T-cell (primary cell): ENCODE measurements at regions not wholly inside any gene's neighbourhood (a gene's known extent, or its start where the extent isn't known, plus 50 kb on each side); places are given as distances from the start of the nearest gene placed in this dataset.

ENCODE experiments used
- ATAC-seq, 4 experiments: fragments of 200-7000 bp in 3 of 4; fragments of 150-1000 bp in 1 of 4; cut with Tn5 transposase; replicated peaks in 1 of 4; 1 replicate in 3 of 4; 2 replicates in 1 of 4; pipeline ENCODE4 v1.10.0; 2021; ENCODE audit warnings: moderate library complexity in 3 of 4, mild to moderate bottlenecking in 2 of 4, moderate number of reproducible peaks in 1 of 4
- CTCF ChIA-PET, 2 donors: fragments of 300-600 bp; sonication (Branson Sonifier 250); formaldehyde crosslinking; loops; one replicate each; lab custom pipeline; 2022; ENCODE audit warnings: antibody characterized with exemption in 2 of 2; lab: Charles Lee
- POLR2A ChIA-PET, 2 donors: fragments of 300-600 bp; sonication (Branson Sonifier 250); formaldehyde crosslinking; loops; one replicate each; lab custom pipeline; 2022; ENCODE audit warnings: antibody characterized with exemption in 2 of 2; lab: Charles Lee
- DNase-seq, 35 experiments: peaks; one replicate each; pipeline versions ENCODE4 v3.0.0 to v3.0.0-alpha.2; 2013 to 2023
- H3K27ac ChIP-seq: one replicate; pipeline ENCODE4 v1.5.1; 2013; ENCODE audit warnings: low read length
- H3K27me3 ChIP-seq, 2 experiments: replicated peaks in 1 of 2; 1 replicate in 1 of 2; 2 replicates in 1 of 2; pipeline versions ENCODE4 v1.6.1 to v1.7.0; 2013; ENCODE audit warnings: low read length in 1 of 2, mixed read lengths in 1 of 2; ENCODE audit not compliant: control insufficient read depth in 2 of 2, insufficient read depth in 2 of 2; ENCODE audit errors: extremely low read depth in 1 of 2
- H3K36me3 ChIP-seq, 2 donors: 1 replicate in 1 of 2; 2 replicates in 1 of 2; pipeline versions ENCODE4 v1.6.1 to v1.7.0; 2013; ENCODE audit warnings: low read length in 1 of 2; ENCODE audit not compliant: control insufficient read depth in 2 of 2, insufficient read depth in 1 of 2; ENCODE audit errors: extremely low read depth in 1 of 2
- H3K4me1 ChIP-seq, 2 experiments: 1 replicate in 1 of 2; 2 replicates in 1 of 2; pipeline versions ENCODE4 v1.6.1 to v1.7.0; 2013; ENCODE audit warnings: low read length in 2 of 2, mixed read lengths in 1 of 2; ENCODE audit not compliant: insufficient read depth in 2 of 2, control insufficient read depth in 1 of 2; ENCODE audit errors: extremely low read depth in 1 of 2
- H3K4me3 ChIP-seq, 2 donors: 1 replicate in 1 of 2; 2 replicates in 1 of 2; pipeline versions ENCODE4 v1.5.1 to v1.7.0; 2013; ENCODE audit warnings: mild to moderate bottlenecking in 2 of 2, low read length in 1 of 2, moderate library complexity in 1 of 2; ENCODE audit not compliant: control insufficient read depth in 1 of 2; ENCODE audit errors: extremely low read depth in 1 of 2
- H3K9me3 ChIP-seq: 2 replicates; pipeline ENCODE4 v1.7.0; 2013
- H3K27ac Mint-ChIP-seq, 2 donors: one replicate each; pipeline ENCODE4 v1.8.0; 2020 to 2021; ENCODE audit warnings: mild to moderate bottlenecking in 2 of 2, mixed read lengths in 2 of 2
- H3K27me3 Mint-ChIP-seq, 2 donors: one replicate each; pipeline ENCODE4 v1.8.0; 2021 to 2022; ENCODE audit warnings: mixed read lengths in 2 of 2
- H3K36me3 Mint-ChIP-seq: one replicate; pipeline ENCODE4 v1.8.0; 2021; ENCODE audit warnings: mixed read lengths
- H3K4me1 Mint-ChIP-seq, 3 donors: one replicate each; pipeline ENCODE4 v1.8.0; 2020 to 2022; ENCODE audit warnings: mixed read lengths in 3 of 3, mild to moderate bottlenecking in 1 of 3
- H3K4me3 Mint-ChIP-seq, 3 donors: one replicate each; pipeline ENCODE4 v1.8.0; 2020 to 2022; ENCODE audit warnings: mild to moderate bottlenecking in 3 of 3, mixed read lengths in 3 of 3, moderate library complexity in 3 of 3
- H3K9me3 Mint-ChIP-seq, 3 donors: one replicate each; pipeline ENCODE4 v1.8.0; 2020 to 2022; ENCODE audit warnings: mixed read lengths in 3 of 3
- WGBS: methylation state at CpG from one replicate; pipeline ENCODE4 v1.1.5; 2013; ENCODE audit warnings: missing lambda C conversion rate; ENCODE audit not compliant: insufficient coverage; 5-methylcytosine and 5-hydroxymethylcytosine counted together

DNA sequence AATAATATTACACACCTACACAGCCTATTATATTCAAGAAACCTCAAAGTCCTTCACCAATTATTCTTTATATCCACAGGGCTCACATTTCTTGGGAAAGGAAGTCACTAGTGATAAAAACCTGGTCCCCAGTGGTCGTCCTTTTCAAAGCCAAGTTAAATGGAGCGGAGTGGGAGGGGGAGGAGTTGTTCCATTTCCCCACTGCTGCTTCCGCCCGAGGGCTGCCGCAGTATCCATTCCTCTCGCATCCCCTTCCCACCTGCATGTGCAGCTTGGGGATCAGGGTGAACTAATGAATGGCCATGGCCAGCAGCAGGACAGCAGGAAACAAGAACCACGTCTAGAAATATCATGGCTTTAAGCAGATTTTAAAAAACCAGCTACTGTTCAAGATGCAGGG lies 76.4 kb upstream of the SEMA6D start:
- Mint-ChIP-seq H3K4me3 (no peak overlapping the region), H3K27me3 (peaks cover 2 to 4% of the 10 kb centered on the region in 2 donors), H3K9me3 (no peaks in the 10 kb centered on the region), H3K36me3 (no peaks in the 10 kb centered on the region), H3K4me1 (no peaks in the 10 kb centered on the region), H3K27ac (no peak overlapping the region)
- POLR2A ChIA-PET = no interaction called here
- Histone ChIP-seq H3K9me3 (no peaks in the 10 kb centered on the region), H3K4me1 (no peaks in the 10 kb centered on the region), H3K27ac (no peak overlapping the region), H3K36me3 (no peaks in the 10 kb centered on the region), H3K4me3 (no peak overlapping the region), H3K27me3 (no peaks in the 10 kb centered on the region)
- DNase-seq (no peak), ATAC-seq (no peak)
- CTCF ChIA-PET = no interaction called here
- 67% methylated on average over 1 of the region's 7 CpGs for WGBS

DNA sequence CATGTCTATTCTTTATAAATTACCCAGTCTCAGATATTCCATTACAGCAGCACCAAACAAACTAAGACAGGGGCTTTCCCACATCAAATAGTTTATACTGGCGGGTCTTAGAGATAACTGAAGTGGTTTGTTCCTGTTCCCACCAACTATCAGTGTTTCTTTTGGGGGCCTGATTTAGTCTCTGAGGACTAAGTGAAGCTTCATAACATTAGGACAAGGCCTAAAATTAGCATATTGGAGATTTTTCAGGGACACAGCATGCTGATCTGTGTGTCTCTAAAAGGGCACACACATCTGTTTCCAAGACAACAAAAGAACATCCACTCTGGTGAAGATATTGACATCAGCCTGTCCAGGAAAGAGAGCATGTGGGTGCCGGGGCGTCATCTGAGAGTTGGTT lies 72.6 kb upstream of the SEMA6D start:
- no peaks in the 10 kb centered on the region for H3K36me3 ChIP-seq
- H3K27ac ChIP-seq = no peak overlapping the region
- Mint-ChIP-seq H3K36me3 (no peaks in the 10 kb centered on the region), H3K9me3 (no peaks in the 10 kb centered on the region), H3K27ac (no peak overlapping the region), H3K27me3 (peaks cover 2 to 4% of the 10 kb centered on the region in 2 donors), H3K4me3 (no peak overlapping the region), H3K4me1 (no peaks in the 10 kb centered on the region)
- no peak overlapping the region for H3K4me3 ChIP-seq
- CTCF ChIA-PET = no interaction called here
- no peaks in the 10 kb centered on the region for H3K27me3 ChIP-seq
- no peak for DNase-seq
- ATAC-seq = no peak
- POLR2A ChIA-PET = no interaction called here
- H3K9me3 ChIP-seq = no peaks in the 10 kb centered on the region
- no CpG with 5 or more reads among the region's 3 CpGs for WGBS
- no peaks in the 10 kb centered on the region for H3K4me1 ChIP-seq

DNA sequence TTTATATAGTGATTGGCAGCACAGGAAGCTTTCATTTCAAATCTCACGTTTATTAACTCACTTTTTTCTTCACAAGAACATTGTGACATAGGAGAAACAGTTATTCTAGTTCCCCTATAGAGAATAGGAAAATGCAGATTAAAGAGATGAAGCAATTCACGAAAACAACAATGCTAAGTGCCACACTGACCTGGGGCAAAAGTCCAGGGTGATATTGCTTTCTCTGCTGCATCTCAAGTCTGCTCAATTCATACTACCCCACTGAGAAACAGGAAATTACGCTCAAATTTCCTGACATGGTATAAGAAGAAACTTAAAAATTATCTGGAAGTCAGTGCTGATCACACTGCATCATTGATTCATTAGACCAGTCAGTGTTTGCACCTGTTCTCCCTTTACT lies 66.7 kb upstream of the SEMA6D start:
- CTCF ChIA-PET = no interaction called here
- H3K4me1 Mint-ChIP-seq = no peaks in the 10 kb centered on the region
- no peaks in the 10 kb centered on the region for H3K9me3 ChIP-seq
- DNase-seq = no peak
- no peak overlapping the region for H3K4me3 ChIP-seq
- no peaks in the 10 kb centered on the region for H3K4me1 ChIP-seq
- no peak for ATAC-seq
- POLR2A ChIA-PET = no interaction called here
- H3K27ac ChIP-seq = no peak overlapping the region
- H3K36me3 ChIP-seq = no peaks in the 10 kb centered on the region
- no peaks in the 10 kb centered on the region for H3K9me3 Mint-ChIP-seq
- no peaks in the 10 kb centered on the region for H3K27me3 ChIP-seq
- no CpG with 5 or more reads among the region's 3 CpGs for WGBS
- H3K36me3 Mint-ChIP-seq = no peaks in the 10 kb centered on the region
- no peaks in the 10 kb centered on the region for H3K27me3 Mint-ChIP-seq
- no peak overlapping the region for H3K4me3 Mint-ChIP-seq
- no peak overlapping the region for H3K27ac Mint-ChIP-seq

DNA sequence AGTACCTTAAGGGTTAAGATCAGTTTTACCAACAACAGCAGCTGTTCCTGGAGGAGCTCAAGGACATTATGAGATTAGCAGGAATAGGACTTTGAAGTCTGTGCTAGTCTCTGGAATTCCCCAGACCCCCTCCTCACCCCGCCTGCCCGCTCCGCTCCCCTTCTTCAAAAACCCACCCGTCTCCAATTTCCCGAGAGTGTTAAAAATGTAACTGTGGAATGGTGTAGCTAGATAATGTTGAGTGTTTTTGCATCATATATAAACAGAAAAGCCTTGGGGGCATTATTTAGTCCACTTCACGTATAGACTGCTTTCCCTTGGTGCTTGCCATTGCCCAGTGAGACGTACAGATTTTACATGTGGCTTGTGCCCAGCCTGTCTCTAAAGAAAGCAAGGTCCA lies 65.0 kb upstream of the SEMA6D start:
- no peaks in the 10 kb centered on the region for H3K9me3 Mint-ChIP-seq
- no peak for ATAC-seq
- WGBS = 60% methylated on average over 1 of the region's 7 CpGs
- H3K4me1 Mint-ChIP-seq = no peaks in the 10 kb centered on the region
- no peaks in the 10 kb centered on the region for H3K9me3 ChIP-seq
- POLR2A ChIA-PET = interaction anchor here in 1 of 2 donors (0.6 kb wide), 1 partner anchor 613 kb away, joined by 3 read pairs; no protein-coding TSS in a partner anchor
- H3K27me3 ChIP-seq = no peaks in the 10 kb centered on the region
- H3K27me3 Mint-ChIP-seq = peaks cover 0 to 6% of the 10 kb centered on the region in 2 donors
- no peaks in the 10 kb centered on the region for H3K36me3 ChIP-seq
- no peak overlapping the region for H3K27ac ChIP-seq
- DNase-seq = no peak
- H3K27ac Mint-ChIP-seq = no peak overlapping the region
- H3K4me3 ChIP-seq = no peak overlapping the region
- H3K36me3 Mint-ChIP-seq = no peaks in the 10 kb centered on the region
- no peaks in the 10 kb centered on the region for H3K4me1 ChIP-seq
- CTCF ChIA-PET = no interaction called here
- no peak overlapping the region for H3K4me3 Mint-ChIP-seq

DNA sequence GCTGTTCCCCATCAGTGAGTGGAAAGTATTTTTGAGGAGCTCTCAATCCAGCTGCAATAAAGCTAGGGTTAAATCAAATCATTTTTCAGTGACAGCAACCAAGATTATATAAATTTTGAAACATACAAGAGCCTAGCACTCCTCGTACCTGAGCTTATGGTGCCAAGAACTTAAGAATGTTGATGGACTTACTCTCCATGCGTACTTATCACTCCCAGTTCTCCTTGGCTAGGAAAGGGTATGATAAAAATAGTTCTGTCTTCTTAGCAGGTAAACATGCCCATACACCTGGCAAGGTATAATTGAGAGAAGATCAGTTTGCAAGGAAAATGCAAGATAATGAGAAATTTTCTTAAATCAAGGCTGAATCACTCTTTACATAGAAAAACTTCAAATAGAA lies 64.5 kb upstream of the SEMA6D start:
- no peaks in the 10 kb centered on the region for H3K36me3 ChIP-seq
- no peaks in the 10 kb centered on the region for H3K4me1 ChIP-seq
- WGBS = no CpG with 5 or more reads among the region's 2 CpGs
- ATAC-seq (no peak), DNase-seq (no peak)
- H3K27me3 ChIP-seq = no peaks in the 10 kb centered on the region
- no peak overlapping the region for H3K4me3 Mint-ChIP-seq
- no peaks in the 10 kb centered on the region for H3K9me3 Mint-ChIP-seq
- no peaks in the 10 kb centered on the region for H3K9me3 ChIP-seq
- H3K36me3 Mint-ChIP-seq = no peaks in the 10 kb centered on the region
- no peak overlapping the region for H3K27ac ChIP-seq
- H3K27me3 Mint-ChIP-seq = peaks cover 0 to 6% of the 10 kb centered on the region in 2 donors
- CTCF ChIA-PET = no interaction called here
- no peak overlapping the region for H3K27ac Mint-ChIP-seq
- no peaks in the 10 kb centered on the region for H3K4me1 Mint-ChIP-seq
- H3K4me3 ChIP-seq = no peak overlapping the region
- POLR2A ChIA-PET = no interaction called here

DNA sequence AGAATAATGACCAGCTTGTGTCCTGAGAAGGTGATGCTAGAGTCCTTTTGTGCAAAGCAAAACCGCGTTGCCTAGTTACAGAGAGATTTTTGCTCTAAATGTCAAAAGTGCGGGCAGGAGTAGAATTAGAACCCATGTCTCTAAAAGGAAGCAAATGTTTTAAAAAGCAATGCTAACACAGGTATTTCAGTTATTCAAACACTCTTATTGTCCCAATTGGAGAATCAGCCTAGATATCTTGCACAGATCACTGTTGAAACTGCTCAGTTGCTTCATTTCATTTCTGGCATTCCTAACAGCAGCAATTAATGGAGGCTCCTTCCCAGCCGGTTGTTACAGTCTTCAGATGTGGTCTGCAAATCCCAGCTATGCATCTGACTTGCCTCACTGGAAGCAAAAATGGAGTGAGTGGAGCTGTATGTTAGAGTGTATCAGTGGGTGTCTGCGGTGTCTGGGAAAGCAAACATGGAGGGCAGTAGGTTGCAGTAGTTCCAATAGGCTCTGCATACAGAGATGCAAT lies 55.6 kb upstream of the SEMA6D start:
- Histone ChIP-seq H3K36me3 (no peaks in the 10 kb centered on the region), H3K4me1 (no peaks in the 10 kb centered on the region), H3K27ac (no peak overlapping the region), H3K27me3 (no peaks in the 10 kb centered on the region), H3K4me3 (no peak overlapping the region), H3K9me3 (no peaks in the 10 kb centered on the region)
- Mint-ChIP-seq H3K36me3 (no peaks in the 10 kb centered on the region), H3K27ac (no peak overlapping the region), H3K4me3 (no peak overlapping the region), H3K9me3 (peaks cover 0 to 5% (median 0%) of the 10 kb centered on the region in 3 donors), H3K4me1 (no peaks in the 10 kb centered on the region), H3K27me3 (peaks cover 0 to 2% of the 10 kb centered on the region in 2 donors)
- DNase-seq (no peak), ATAC-seq (no peak)
- ChIA-PET POLR2A (no interaction called here), CTCF (no interaction called here)
- WGBS = 89% methylated on average over 2 of the region's 5 CpGs

GRCh38 chr15:47663101-47663500 lies 54.2 kb upstream of the SEMA6D start:
- no peak overlapping the region for H3K27ac ChIP-seq
- H3K4me3 ChIP-seq = no peak overlapping the region
- Mint-ChIP-seq H3K27ac (no peak overlapping the region), H3K9me3 (peaks cover 0 to 9% (median 0%) of the 10 kb centered on the region in 3 donors), H3K36me3 (no peaks in the 10 kb centered on the region), H3K27me3 (no peaks in the 10 kb centered on the region), H3K4me3 (no peak overlapping the region), H3K4me1 (no peaks in the 10 kb centered on the region)
- H3K4me1 ChIP-seq = no peaks in the 10 kb centered on the region
- CTCF ChIA-PET = no interaction called here
- no peaks in the 10 kb centered on the region for H3K27me3 ChIP-seq
- no peaks in the 10 kb centered on the region for H3K9me3 ChIP-seq
- H3K36me3 ChIP-seq = no peaks in the 10 kb centered on the region
- DNase-seq (no peak), ATAC-seq (no peak)
- POLR2A ChIA-PET = no interaction called here
- WGBS = no CpG with 5 or more reads among the region's 2 CpGs
